Fibroblast of upper back skin (primary cell): ENCODE measurements at regions not wholly inside any gene's neighbourhood (a gene's known extent, or its start where the extent isn't known, plus 50 kb on each side); places are given as distances from the start of the nearest gene placed in this dataset.

Experiments used
- DNase-seq: peaks from one replicate; pipeline ENCODE4 v3.0.0-alpha.2; 2013

GRCh38 chr14:22449600-22449905 is 139.5 kb downstream of the DAD1 start:
- DNase-seq, result no peak

GRCh38 chr14:22448905-22449599 is 140.0 kb downstream of the DAD1 start:
- DNase-seq, result no peak

- DNase-seq, result no peak
These were observed 140.8 kb downstream of the DAD1 start for GRCh38 chr14:22448035-22448904.

- DNase-seq, result no peak
These were observed 150.3 kb downstream of the DAD1 start for GRCh38 chr14:22438742-22439141.

- no peak for DNase-seq
These were observed 154.0 kb downstream of the DAD1 start for GRCh38 chr14:22434901-22435550.

- no peak for DNase-seq
These were observed 155.0 kb downstream of the DAD1 start for GRCh38 chr14:22434030-22434429.

- DNase-seq, result no peak
These were observed 156.0 kb downstream of the DAD1 start for GRCh38 chr14:22433069-22433468.

GRCh38 chr14:22432348-22432976 is 156.6 kb downstream of the DAD1 start:
- peak; percentile 96 for DNase-seq

GRCh38 chr14:22429546-22430294 is 159.3 kb downstream of the DAD1 start:
- DNase-seq, result no peak

GRCh38 chr14:22428700-22429291 is 160.2 kb downstream of the DAD1 start:
- DNase-seq, result peak; percentile 42

- peak; percentile 61 for DNase-seq
These were observed 161.2 kb downstream of the DAD1 start for GRCh38 chr14:22427771-22428231.

GRCh38 chr14:22426711-22427110 is 162.3 kb downstream of the DAD1 start:
- DNase-seq, result no peak

- no peak for DNase-seq
These were observed 165.1 kb downstream of the DAD1 start for GRCh38 chr14:22423958-22424357.

GRCh38 chr14:22422238-22422637 is 166.8 kb downstream of the DAD1 start:
- no peak for DNase-seq

- no peak for DNase-seq
These were observed 168.3 kb downstream of the DAD1 start for GRCh38 chr14:22420598-22421186.

- peak; percentile 78 for DNase-seq
These were observed 169.4 kb downstream of the DAD1 start for GRCh38 chr14:22419620-22420019.

GRCh38 chr14:22418631-22419030 is 170.4 kb downstream of the DAD1 start:
- DNase-seq, result no peak

- no peak for DNase-seq
These were observed 171.1 kb downstream of the DAD1 start for GRCh38 chr14:22417914-22418313.

GRCh38 chr14:22416193-22416592 is 172.8 kb downstream of the DAD1 start:
- DNase-seq, result no peak

GRCh38 chr14:22415605-22415959 is 173.4 kb downstream of the DAD1 start:
- no peak for DNase-seq

GRCh38 chr14:22414876-22415604 is 174.0 kb downstream of the DAD1 start:
- no peak for DNase-seq
